Esophagus squamous epithelium (tissue), 5 donors: ENCODE measurements at regions not wholly inside any gene's neighbourhood (a gene's known extent, or its start where the extent isn't known, plus 50 kb on each side); places are given as distances from the start of the nearest gene placed in this dataset.
"Not testable (repeated sequence)": the region's sequence is repeated elsewhere in the genome, so short reads cannot be mapped to it uniquely, and the experiment has no call there.

Experiments used
- DNase-seq: peaks from one replicate; lab custom pipeline; 2025; lab: John Stamatoyannopoulos, UW
- H3K27ac ChIP-seq, 4 donors: fragments of 200-600 bp; sonication (generic); one replicate each; pipeline ENCODE4 v1.5.1; 2016 to 2019; ENCODE audit warnings: mild to moderate bottlenecking in 1 of 4
- H3K27me3 ChIP-seq, 4 donors: fragments of 200-600 bp; sonication (generic); 1 replicate in 3 of 4; 2 replicates in 1 of 4; pipeline versions ENCODE4 v1.5.1 to v1.6.0; 2017 to 2021; ENCODE audit warnings: antibody characterized with exemption in 1 of 4
- H3K36me3 ChIP-seq, 3 donors: fragments of 200-600 bp; sonication (generic); one replicate each; pipeline ENCODE4 v1.5.1; 2016 to 2019
- H3K4me1 ChIP-seq, 3 donors: fragments of 200-600 bp; sonication (generic); one replicate each; pipeline ENCODE4 v1.5.1; 2017 to 2019
- H3K4me3 ChIP-seq, 4 donors: fragments of 200-600 bp; sonication (generic); 1 replicate in 3 of 4; 2 replicates in 1 of 4; pipeline ENCODE4 v1.5.1; 2016 to 2019; ENCODE audit warnings: mild to moderate bottlenecking in 2 of 4, moderate library complexity in 1 of 4
- H3K9me3 ChIP-seq, 3 donors: fragments of 200-600 bp; sonication (generic); one replicate each; pipeline ENCODE4 v1.5.1; 2016 to 2019
- POLR2A ChIP-seq, 4 donors: fragments of 450-650 bp; IDR thresholded peaks; one replicate each; pipeline ENCODE4 v1.6.1; 2017; ENCODE audit warnings: antibody characterized with exemption in 4 of 4, mild to moderate bottlenecking in 4 of 4, moderate library complexity in 3 of 4
- WGBS, 2 donors: methylation state at CpG; one replicate each; pipeline ENCODE4 v1.1.5; 2018; 5-methylcytosine and 5-hydroxymethylcytosine counted together
- intact Hi-C: fragments of 100-400 bp; cut with DNase I; formaldehyde crosslinking; loops from one replicate; pipeline ENCODE4 v1.15.0; 2022
- TF ChIP-seq, protein P1 (sequence below), 6 experiments: fragments of 450-650 bp in 4 of 6; fragments of 200-600 bp in 2 of 6; sonication (generic) in 2 of 6; IDR thresholded peaks; one replicate each; pipeline ENCODE4 v1.5.1; 2016 to 2019; ENCODE audit warnings: antibody characterized with exemption in 6 of 6, mild to moderate bottlenecking in 4 of 6, moderate library complexity in 4 of 6
- donor health status: DM: yes; HTN: yes; CAD: no.

DNA sequence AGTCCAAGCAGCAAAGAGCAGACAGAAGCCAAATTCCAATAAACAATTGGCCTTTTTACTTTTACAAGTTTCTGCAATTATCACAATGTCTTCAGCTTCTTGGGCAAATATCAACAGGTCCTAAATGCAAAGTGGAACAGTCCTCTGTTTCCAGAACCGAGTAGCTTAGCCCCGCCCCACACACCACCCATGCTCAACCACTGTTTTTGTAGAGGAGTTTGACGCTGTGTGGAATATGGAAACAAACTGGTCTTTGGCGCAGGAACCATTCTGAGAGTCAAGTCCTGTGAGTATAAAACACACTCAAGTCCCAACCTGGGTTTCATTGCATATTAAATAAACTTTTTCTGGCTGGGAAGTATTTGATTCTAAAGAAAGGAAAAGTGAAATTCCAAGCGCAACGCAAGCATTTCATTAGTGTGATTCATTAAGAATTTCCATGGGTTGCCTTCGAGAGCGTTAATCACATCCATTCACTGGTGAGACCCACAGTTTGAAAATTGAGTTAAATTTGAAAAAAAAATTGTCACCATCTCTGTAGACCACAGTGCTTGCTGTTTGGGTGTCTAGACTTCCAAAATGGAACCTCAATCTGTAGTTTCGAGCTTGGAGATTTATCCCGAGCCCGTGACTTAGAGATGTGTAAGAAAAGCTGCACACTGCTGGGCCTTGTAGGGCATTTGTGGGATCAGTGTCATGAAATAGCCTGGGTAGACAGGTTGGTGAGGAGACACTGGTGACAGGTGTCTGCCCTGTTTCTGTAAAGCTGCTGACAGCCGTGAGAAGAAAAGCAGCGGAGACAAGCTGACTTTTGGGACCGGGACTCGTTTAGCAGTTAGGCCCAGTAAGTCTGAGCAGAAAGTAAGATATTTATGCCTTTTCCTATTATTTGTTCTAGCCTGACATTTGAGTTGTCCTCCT, 96.1 kb downstream of the DAD1 start:
- intact Hi-C loops: no loop called here
- no peaks in the 10 kb centered on the region for H3K36me3 ChIP-seq
- H3K4me1 ChIP-seq: peaks cover 0 to 82% (median 16%) of the 10 kb centered on the region in 3 donors
- no peak for TF ChIP-seq POLR2A (IDR thresholded peaks at IDR 0.05)
- TF ChIP-seq, protein P1, sequence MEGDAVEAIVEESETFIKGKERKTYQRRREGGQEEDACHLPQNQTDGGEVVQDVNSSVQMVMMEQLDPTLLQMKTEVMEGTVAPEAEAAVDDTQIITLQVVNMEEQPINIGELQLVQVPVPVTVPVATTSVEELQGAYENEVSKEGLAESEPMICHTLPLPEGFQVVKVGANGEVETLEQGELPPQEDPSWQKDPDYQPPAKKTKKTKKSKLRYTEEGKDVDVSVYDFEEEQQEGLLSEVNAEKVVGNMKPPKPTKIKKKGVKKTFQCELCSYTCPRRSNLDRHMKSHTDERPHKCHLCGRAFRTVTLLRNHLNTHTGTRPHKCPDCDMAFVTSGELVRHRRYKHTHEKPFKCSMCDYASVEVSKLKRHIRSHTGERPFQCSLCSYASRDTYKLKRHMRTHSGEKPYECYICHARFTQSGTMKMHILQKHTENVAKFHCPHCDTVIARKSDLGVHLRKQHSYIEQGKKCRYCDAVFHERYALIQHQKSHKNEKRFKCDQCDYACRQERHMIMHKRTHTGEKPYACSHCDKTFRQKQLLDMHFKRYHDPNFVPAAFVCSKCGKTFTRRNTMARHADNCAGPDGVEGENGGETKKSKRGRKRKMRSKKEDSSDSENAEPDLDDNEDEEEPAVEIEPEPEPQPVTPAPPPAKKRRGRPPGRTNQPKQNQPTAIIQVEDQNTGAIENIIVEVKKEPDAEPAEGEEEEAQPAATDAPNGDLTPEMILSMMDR (IDR thresholded peaks at IDR 0.05): no peak
- H3K9me3 ChIP-seq: no peaks in the 10 kb centered on the region
- peaks cover 0 to 34% (median 0%) of the 10 kb centered on the region in 4 donors for H3K27me3 ChIP-seq
- H3K27ac ChIP-seq: peak overlapping the region; percentile 25 to 51 (median 42)
- no peak for DNase-seq
- H3K4me3 ChIP-seq: peak overlapping the region in 1 of 4 donors; percentile 6
- 56 to 57% methylated on average over 14 to 15 of the region's 15 CpGs for WGBS, 2 donors

DNA sequence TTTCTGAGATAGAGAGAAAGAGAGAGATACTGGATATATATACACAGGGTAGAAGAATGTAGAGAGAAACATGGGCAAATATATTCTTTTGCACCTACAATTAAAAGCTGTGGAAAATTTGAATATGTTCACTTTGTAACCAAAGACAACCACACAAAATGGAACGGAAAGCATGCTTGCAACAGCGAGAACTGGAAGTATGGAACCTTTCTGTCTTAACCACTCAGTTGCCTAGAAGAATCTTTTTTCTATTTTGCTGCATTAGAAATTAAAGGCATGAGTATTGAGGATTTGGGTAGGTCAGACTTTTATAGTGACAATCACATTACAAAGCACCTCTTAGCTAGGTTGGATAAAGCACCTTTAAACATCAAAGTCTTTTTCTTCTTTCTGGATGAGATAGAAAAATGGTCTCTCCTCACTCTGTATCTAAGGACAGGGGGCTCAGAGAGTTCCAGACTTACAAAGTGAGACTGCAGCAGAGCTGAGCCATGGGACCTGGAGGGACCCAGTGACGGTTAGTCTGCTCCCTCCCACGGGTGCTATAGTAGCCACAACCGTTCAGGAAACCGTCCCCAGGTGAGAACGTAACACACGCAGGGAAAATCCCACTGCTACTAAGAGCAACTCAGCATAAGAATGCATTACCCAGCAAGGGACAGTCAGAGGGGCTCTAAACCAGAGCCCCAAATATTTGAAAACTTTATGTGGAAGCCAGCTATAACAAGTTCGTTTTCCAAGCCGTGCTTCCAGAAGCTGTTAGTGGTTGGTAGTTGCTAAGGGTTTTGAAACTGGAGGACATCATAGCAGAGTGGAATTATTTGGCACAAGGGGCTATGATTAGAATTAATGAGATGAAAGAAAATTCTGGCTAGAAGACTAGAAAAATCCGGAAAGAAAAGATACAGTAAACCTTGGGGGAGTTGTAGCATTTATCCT, 97.1 kb downstream of the DAD1 start:
- no peak for DNase-seq
- Histone ChIP-seq H3K36me3 (no peaks in the 10 kb centered on the region), H3K9me3 (no peaks in the 10 kb centered on the region), H3K27me3 (peaks cover 0 to 41% (median 0%) of the 10 kb centered on the region in 4 donors), H3K4me1 (peaks cover 0 to 80% (median 8%) of the 10 kb centered on the region in 3 donors), H3K4me3 (peak overlapping the region in 1 of 4 donors; percentile 6), H3K27ac (peak overlapping the region in 3 of 4 donors; percentile 10 to 50 (median 35))
- intact Hi-C loops: no loop called here
- WGBS, 2 donors: 25 to 30% methylated on average over 11 of the region's 11 CpGs
- TF ChIP-seq, protein P1 (IDR thresholded peaks at IDR 0.05): no peak
- no peak for TF ChIP-seq POLR2A (IDR thresholded peaks at IDR 0.05)

DNA sequence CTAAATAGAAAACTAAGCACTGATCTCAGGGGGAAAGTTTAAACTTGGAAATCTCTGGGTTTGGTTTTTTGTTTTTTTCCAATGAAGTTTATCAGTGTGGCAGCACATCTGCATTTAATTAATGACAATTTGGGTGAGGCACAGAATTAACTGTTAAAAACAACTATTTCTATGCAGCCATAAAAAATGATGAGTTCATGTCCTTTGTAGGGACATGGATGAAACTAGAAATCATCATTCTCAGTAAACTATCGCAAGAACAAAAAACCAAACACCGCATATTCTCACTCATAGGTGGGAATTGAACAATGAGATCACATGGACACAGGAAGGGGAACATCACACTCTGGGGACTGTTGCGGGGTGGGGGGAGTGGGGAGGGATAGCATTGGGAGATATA, 98.0 kb downstream of the DAD1 start:
- H3K4me1 ChIP-seq: peaks cover 0 to 79% (median 5%) of the 10 kb centered on the region in 3 donors
- peak overlapping the region in 1 of 4 donors; percentile 16 for H3K27ac ChIP-seq
- H3K27me3 ChIP-seq: peaks cover 0 to 50% (median 0%) of the 10 kb centered on the region in 4 donors
- intact Hi-C loops, DNase-seq, H3K36me3 ChIP-seq, H3K4me3 ChIP-seq, H3K9me3 ChIP-seq: not testable (repeated sequence)
- 83 to 100% methylated on average over 1 to 2 of the region's 3 CpGs for WGBS, 2 donors

DNA sequence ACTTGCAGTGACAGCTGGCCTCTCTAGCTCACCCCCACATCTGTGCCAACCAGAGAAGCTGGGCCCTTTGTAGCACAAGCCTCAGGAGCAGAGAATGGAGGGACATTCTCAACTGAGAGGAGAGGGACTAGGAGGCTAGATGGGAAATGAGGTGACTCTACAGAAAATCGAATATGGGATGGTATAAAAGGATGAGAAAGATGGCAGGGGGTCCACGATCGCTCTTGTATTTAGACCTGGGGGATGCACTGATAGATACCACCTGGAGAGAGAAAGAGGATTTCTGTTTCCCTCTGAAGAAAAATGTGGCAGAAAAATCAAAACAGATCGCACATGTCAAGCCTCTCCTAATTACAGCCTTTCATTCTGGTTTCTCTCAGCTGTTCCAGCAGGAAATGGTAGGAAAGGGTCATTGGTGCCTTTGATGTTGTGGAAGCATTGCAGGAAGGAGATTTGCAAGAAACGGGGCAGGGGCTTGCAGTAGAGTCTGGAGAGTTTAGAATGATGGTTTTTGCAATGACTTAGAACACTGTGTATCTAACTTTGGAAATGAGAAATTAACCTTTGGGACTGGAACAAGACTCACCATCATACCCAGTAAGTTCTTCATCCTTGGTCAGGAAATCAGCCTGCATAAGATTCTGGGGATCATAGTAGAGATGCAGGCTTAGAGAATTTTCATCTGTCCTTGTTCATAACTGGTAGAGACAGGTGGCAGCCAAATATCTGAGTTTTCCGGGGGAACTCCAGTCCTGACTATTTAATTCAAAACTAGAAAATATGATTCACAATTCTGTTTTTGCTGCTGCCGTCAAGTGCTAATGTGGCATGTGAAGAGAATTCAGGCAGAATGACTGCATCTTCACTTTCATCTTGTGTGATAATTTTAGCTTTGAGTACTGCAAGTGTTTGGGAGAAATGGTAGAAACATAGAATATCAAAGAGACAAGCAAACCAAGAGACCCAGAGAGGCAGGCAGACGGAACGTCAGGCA, 98.8 kb downstream of the DAD1 start:
- TF ChIP-seq, protein P1 (IDR thresholded peaks at IDR 0.05): no peak
- no peak for TF ChIP-seq POLR2A (IDR thresholded peaks at IDR 0.05)
- H3K27ac ChIP-seq: peak overlapping the region in 1 of 4 donors; percentile 16
- peaks cover 0 to 73% (median 5%) of the 10 kb centered on the region in 3 donors for H3K4me1 ChIP-seq
- no peaks in the 10 kb centered on the region for H3K9me3 ChIP-seq
- peaks cover 0 to 51% (median 0%) of the 10 kb centered on the region in 4 donors for H3K27me3 ChIP-seq
- no peaks in the 10 kb centered on the region for H3K36me3 ChIP-seq
- WGBS, 2 donors: 60 to 76% methylated on average over 9 of the region's 9 CpGs
- no peak for DNase-seq
- no peak overlapping the region for H3K4me3 ChIP-seq
- intact Hi-C loops: no loop called here

DNA sequence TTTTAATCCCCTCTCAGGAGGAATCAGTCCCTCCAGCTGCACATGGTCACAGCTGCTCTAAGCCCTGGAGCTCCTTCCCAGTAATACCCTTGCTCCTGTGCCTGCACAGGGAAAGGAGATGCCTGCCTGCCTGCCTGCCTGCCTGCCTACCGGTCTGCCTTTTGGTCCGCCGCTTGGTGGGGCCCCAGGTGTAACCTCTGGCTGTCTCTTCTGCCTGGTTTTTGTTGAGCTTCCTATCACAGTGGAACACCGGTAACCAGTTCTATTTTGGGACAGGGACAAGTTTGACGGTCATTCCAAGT, 99.8 kb downstream of the DAD1 start:
- no peak overlapping the region for H3K27ac ChIP-seq
- peaks cover 0 to 51% (median 0%) of the 10 kb centered on the region in 4 donors for H3K27me3 ChIP-seq
- H3K4me1 ChIP-seq: peaks cover 0 to 63% (median 5%) of the 10 kb centered on the region in 3 donors
- H3K36me3 ChIP-seq: no peaks in the 10 kb centered on the region
- intact Hi-C loops: no loop called here
- TF ChIP-seq, protein P1 (IDR thresholded peaks at IDR 0.05): no peak
- TF ChIP-seq POLR2A (IDR thresholded peaks at IDR 0.05): peak in 1 of 4 donors; percentile 7
- no peak overlapping the region for H3K4me3 ChIP-seq
- 60 to 70% methylated on average over 3 to 5 of the region's 5 CpGs for WGBS, 2 donors
- no peak for DNase-seq
- no peaks in the 10 kb centered on the region for H3K9me3 ChIP-seq
